ENCODE measurements at regions not wholly inside any gene's neighbourhood (a gene's known extent, or its start where the extent isn't known, plus 50 kb on each side); places are given as distances from the start of the nearest gene placed in this dataset.

DNA sequence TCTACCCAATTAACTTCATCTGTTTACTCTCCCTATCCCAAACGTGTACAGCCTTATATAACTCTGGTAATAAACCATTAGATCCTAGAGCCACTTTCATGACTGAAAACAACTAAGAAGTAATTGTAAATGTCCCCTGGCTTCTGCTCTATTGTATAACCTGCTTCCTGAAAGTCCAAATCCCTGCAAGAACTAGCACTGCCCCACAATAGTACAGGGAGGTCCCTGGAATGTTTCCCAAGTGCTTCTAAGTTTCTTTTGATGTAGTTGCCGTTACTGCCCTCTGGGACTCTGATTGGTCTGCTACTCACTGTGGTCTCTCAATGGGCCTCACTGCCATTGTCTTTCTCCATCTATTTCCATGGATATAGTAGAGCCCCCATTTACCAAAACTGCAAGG, 764.0 kb upstream of the GHITM start:
- H4K8ac ChIP-seq (ENCODE audit: extremely low read depth, insufficient read depth, low read length), result no peak overlapping the region
- no peaks in the 10 kb centered on the region for H3K79me2 ChIP-seq (ENCODE audit: control insufficient read depth in 1 of 2, insufficient read depth in 2 of 2, low read length in 2 of 2)
- no peaks in the 10 kb centered on the region for H4K20me1 ChIP-seq (replicated peaks in 1 of 2; ENCODE audit: control insufficient read depth in 1 of 2, insufficient read depth in 2 of 2, low read length in 2 of 2)
- ChIA-PET POLR2A (ENCODE audit: partially characterized antibody) (no interaction called here), CTCF (ENCODE audit: partially characterized antibody) (no interaction called here)
- H3K4me2 ChIP-seq (ENCODE audit: insufficient read depth in 1 of 2, low read depth in 2 of 2, low read length in 2 of 2), result no peak overlapping the region
- no peak for FAIRE-seq
- H3K27me3 ChIP-seq (replicated peaks in 1 of 4; ENCODE audit: control insufficient read depth in 3 of 4, extremely low read depth in 1 of 4, insufficient read depth in 3 of 4, low read length in 3 of 4), result no peaks in the 10 kb centered on the region
- H2BK120ac ChIP-seq (replicated peaks; ENCODE audit: low read depth, low read length), result no peak overlapping the region
- H2AFZ ChIP-seq (ENCODE audit: low read length), result no peak overlapping the region
- DNase-seq (ENCODE audit: low read depth in 1 of 2, low spot score in 2 of 2), result no peak
- H2BK20ac ChIP-seq (ENCODE audit: low read length), result no peak overlapping the region
- H3K14ac ChIP-seq (ENCODE audit: insufficient read length), result no peak overlapping the region
- no peak overlapping the region for H2BK12ac ChIP-seq (ENCODE audit: low read depth, low read length)
- H4K5ac ChIP-seq (ENCODE audit: insufficient read length, low read depth, low read length), result no peak overlapping the region
- no peak overlapping the region for H4K91ac ChIP-seq (replicated peaks; ENCODE audit: insufficient read length, low read length)
- no peak overlapping the region for H2BK5ac ChIP-seq (ENCODE audit: low read depth, low read length)
- no peaks in the 10 kb centered on the region for H3K23me2 ChIP-seq (ENCODE audit: low read depth, low read length)
- H3K27ac ChIP-seq (ENCODE audit: low read depth, low read length), result no peak overlapping the region
- H3K9me3 ChIP-seq (ENCODE audit: insufficient read depth in 2 of 2, low read depth in 1 of 2, low read length in 1 of 2), result no peaks in the 10 kb centered on the region
- H3K4me1 ChIP-seq (replicated peaks in 1 of 4; ENCODE audit: control insufficient read depth in 3 of 4, insufficient read depth in 4 of 4, low read length in 3 of 4), result peaks cover 0 to 3% (median 0%) of the 10 kb centered on the region in 4 experiments; a peak in 1 of 7 replicates
- H3K36me3 ChIP-seq (ENCODE audit: control insufficient read depth in 2 of 4, insufficient read depth in 4 of 4, low read length in 3 of 4), result no peaks in the 10 kb centered on the region
- H3K4ac ChIP-seq (replicated peaks; ENCODE audit: insufficient read length, low read depth, low read length), result no peak overlapping the region
- H3K79me1 ChIP-seq (ENCODE audit: low read depth, low read length), result no peaks in the 10 kb centered on the region
- WGBS, 2 experiments (ENCODE audit: extremely low coverage in 1 of 2, insufficient coverage in 1 of 2, insufficient read length in 1 of 2, insufficient replicate concordance in 2 of 2, low coverage in 1 of 2, low lambda C conversion rate in 2 of 2, missing lambda C conversion rate in 1 of 2), result 91% methylated on average over 2 of the region's 2 CpGs; no CpG with 5 or more reads in 1 of the 2 experiments
- H3K18ac ChIP-seq (ENCODE audit: extremely low read depth, low read length), result no peak overlapping the region
- H2AK5ac ChIP-seq (ENCODE audit: low read depth, low read length), result no peak overlapping the region
- H3K23ac ChIP-seq (ENCODE audit: insufficient read length), result no peak overlapping the region
- H3K4me3 ChIP-seq (ENCODE audit: extremely low read depth in 1 of 4, insufficient read depth in 2 of 4, low read depth in 3 of 4, low read length in 4 of 4), result no peak overlapping the region
- H2BK15ac ChIP-seq (ENCODE audit: low read length), result no peak overlapping the region
- no peak overlapping the region for H3K9ac ChIP-seq (replicated peaks in 1 of 4; ENCODE audit: extremely low read depth in 1 of 4, low read depth in 3 of 4, low read length in 3 of 4)
- no peak overlapping the region for H3K56ac ChIP-seq (replicated peaks; ENCODE audit: insufficient read length, low read depth, low read length)
- no peak for TF ChIP-seq BACH1 (IDR thresholded peaks at IDR 0.05; ENCODE audit: low read length)
- no peak for TF ChIP-seq POLR2A (IDR thresholded peaks at IDR 0.05; ENCODE audit: control extremely low read depth in 1 of 2, low read depth in 2 of 2, low read length in 2 of 2)
- TF ChIP-seq FOSL1 (IDR thresholded peaks at IDR 0.05; ENCODE audit: insufficient read depth, low read depth, low read length), result no peak
- TF ChIP-seq CREB1 (IDR thresholded peaks at IDR 0.05), result no peak
- TF ChIP-seq JUN (IDR thresholded peaks at IDR 0.05; ENCODE audit: low read depth, low read length), result no peak
- TF ChIP-seq GTF2F1 (IDR thresholded peaks at IDR 0.05; ENCODE audit: borderline replicate concordance, low read depth, low read length), result no peak
- TF ChIP-seq BCL11A (IDR thresholded peaks at IDR 0.05; ENCODE audit: low read depth in 2 of 2, low read length in 2 of 2), result no peak
- TF ChIP-seq SP1 (IDR thresholded peaks at IDR 0.05; ENCODE audit: low read depth, low read length), result no peak
- TF ChIP-seq, protein P1, sequence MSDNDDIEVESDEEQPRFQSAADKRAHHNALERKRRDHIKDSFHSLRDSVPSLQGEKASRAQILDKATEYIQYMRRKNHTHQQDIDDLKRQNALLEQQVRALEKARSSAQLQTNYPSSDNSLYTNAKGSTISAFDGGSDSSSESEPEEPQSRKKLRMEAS (IDR thresholded peaks at IDR 0.05), result no peak
- no peak for TF ChIP-seq GABPA (IDR thresholded peaks at IDR 0.05; ENCODE audit: borderline replicate concordance, insufficient read depth, low read length)
- TF ChIP-seq SIX5 (IDR thresholded peaks at IDR 0.05; ENCODE audit: low read depth, low read length), result no peak
- TF ChIP-seq POU5F1 (IDR thresholded peaks at IDR 0.05; ENCODE audit: low read depth, low read length), result no peak
- no peak for TF ChIP-seq RNF2 (IDR thresholded peaks at IDR 0.05; ENCODE audit: borderline replicate concordance, low read depth, low read length, missing control alignments, poor library complexity, severe bottlenecking)
- TF ChIP-seq CEBPB (IDR thresholded peaks at IDR 0.05; ENCODE audit: low read depth, low read length), result no peak
- TF ChIP-seq CBX8 (IDR thresholded peaks at IDR 0.05; ENCODE audit: borderline replicate concordance, low read depth, low read length), result no peak
- no peak for TF ChIP-seq KDM4A (IDR thresholded peaks at IDR 0.05; ENCODE audit: low read depth, low read length, severe bottlenecking)
- no peak for TF ChIP-seq CHD2 (IDR thresholded peaks at IDR 0.05; ENCODE audit: low read length)
